IMR-90 (cell line): ENCODE measurements at regions not wholly inside any gene's neighbourhood (a gene's known extent, or its start where the extent isn't known, plus 50 kb on each side); places are given as distances from the start of the nearest gene placed in this dataset.

Experiments
- CEBPB ChIP-seq: IDR thresholded peaks from 2 replicates; pipeline ENCODE4 v1.6.1; 2012; ENCODE audit warnings: low read depth, low read length, improper control_type of control experiment
- CHD1 ChIP-seq: IDR thresholded peaks from 2 replicates; pipeline ENCODE4 v1.6.1; 2012; ENCODE audit warnings: low read depth, low read length, improper control_type of control experiment
- MAZ ChIP-seq: IDR thresholded peaks from 2 replicates; pipeline ENCODE4 v1.6.1; 2012; ENCODE audit warnings: low read depth, mild to moderate bottlenecking, low read length, improper control_type of control experiment, moderate library complexity, borderline replicate concordance
- POLR2A ChIP-seq: IDR thresholded peaks from 2 replicates; pipeline ENCODE4 v1.6.1; 2012; ENCODE audit warnings: mild to moderate bottlenecking, low read depth, low read length
- RAD21 ChIP-seq: IDR thresholded peaks from 2 replicates; pipeline ENCODE4 v1.6.1; 2012; ENCODE audit warnings: low read length, improper control_type of control experiment
- RCOR1 ChIP-seq: IDR thresholded peaks from 2 replicates; pipeline ENCODE4 v1.6.1; 2012; ENCODE audit warnings: mild to moderate bottlenecking, low read length, improper control_type of control experiment; ENCODE audit not compliant: insufficient replicate concordance
- SMC3 ChIP-seq: fragments of 150-350 bp; IDR thresholded peaks from 2 replicates; pipeline ENCODE4 v1.6.1; 2016; ENCODE audit warnings: low read depth, mild to moderate bottlenecking, antibody characterized with exemption, low read length, moderate library complexity
- TF ChIP-seq, protein P1 (sequence below): conservative IDR thresholded peaks from 2 replicates; pipeline ENCODE4 v1.5.1; 2012; ENCODE audit warnings: mild to moderate bottlenecking, low read depth, low read length, improper control_type of control experiment

DNA sequence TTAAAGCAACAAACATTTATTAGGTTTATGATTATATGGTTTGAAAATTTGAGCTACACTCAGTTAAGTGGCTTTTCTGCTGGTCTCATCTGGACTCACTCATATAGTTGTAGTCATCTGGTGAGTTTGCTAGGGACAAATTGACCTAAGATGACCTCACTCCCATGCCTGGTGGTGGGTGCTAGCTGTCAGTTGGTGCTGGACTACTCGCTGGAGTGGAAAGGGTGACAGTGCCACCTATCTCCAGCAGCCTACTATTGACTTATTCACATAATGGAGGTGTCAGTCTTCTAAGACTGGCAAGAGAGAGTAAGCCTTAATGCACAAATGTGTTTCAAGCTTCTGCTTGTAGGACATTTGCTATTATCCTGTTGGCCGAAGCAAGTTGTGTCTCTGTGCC lies 88.2 kb downstream of the TASL start:
- TF ChIP-seq, protein P1, sequence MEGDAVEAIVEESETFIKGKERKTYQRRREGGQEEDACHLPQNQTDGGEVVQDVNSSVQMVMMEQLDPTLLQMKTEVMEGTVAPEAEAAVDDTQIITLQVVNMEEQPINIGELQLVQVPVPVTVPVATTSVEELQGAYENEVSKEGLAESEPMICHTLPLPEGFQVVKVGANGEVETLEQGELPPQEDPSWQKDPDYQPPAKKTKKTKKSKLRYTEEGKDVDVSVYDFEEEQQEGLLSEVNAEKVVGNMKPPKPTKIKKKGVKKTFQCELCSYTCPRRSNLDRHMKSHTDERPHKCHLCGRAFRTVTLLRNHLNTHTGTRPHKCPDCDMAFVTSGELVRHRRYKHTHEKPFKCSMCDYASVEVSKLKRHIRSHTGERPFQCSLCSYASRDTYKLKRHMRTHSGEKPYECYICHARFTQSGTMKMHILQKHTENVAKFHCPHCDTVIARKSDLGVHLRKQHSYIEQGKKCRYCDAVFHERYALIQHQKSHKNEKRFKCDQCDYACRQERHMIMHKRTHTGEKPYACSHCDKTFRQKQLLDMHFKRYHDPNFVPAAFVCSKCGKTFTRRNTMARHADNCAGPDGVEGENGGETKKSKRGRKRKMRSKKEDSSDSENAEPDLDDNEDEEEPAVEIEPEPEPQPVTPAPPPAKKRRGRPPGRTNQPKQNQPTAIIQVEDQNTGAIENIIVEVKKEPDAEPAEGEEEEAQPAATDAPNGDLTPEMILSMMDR = no peak
- TF ChIP-seq POLR2A (no peak), MAZ (no peak), RAD21 (no peak), SMC3 (no peak), RCOR1 (no peak), CHD1 (no peak), CEBPB (no peak)
